ENCODE measurements at regions not wholly inside any gene's neighbourhood (a gene's known extent, or its start where the extent isn't known, plus 50 kb on each side); places are given as distances from the start of the nearest gene placed in this dataset.

DNA sequence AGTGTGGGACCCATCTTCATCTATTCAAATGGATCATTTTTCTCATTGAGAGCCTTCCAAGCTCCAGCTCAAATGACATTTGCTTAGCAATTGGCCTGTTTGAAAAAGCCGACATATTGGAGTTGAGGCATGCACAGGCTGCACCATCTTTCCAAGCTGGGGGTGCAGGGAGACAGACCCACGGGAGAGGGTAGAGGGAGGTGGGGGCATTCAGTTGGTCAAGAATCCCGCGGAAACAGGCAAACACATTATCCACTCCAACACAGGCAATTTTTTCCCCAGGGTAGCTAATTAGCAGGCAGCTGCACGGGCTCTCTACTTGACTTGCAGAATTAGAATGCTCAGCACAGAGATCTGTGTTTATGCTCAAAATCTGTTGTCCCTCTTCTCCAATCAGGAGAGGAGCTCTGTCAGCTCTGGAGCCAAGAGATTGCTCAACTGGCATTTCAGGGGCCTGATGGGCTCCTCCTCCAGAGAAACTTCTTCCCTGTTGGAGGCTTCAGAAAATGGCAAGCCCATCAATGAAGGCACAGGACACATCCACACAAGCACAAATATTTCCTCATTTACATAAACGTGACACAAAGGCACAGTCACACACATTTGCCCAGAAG lies 267.8 kb downstream of the FOXD2 start:
- TF ChIP-seq CTCF (IDR thresholded peaks at IDR 0.05) (no peak), EP300 (IDR thresholded peaks at IDR 0.05) (no peak), POLR2AphosphoS5 (IDR thresholded peaks at IDR 0.05) (no peak), POLR2A (IDR thresholded peaks at IDR 0.05) (no peak)

Measured in suprapubic skin (tissue), 4 donors.